ENCODE measurements at regions not wholly inside any gene's neighbourhood (a gene's known extent, or its start where the extent isn't known, plus 50 kb on each side); places are given as distances from the start of the nearest gene placed in this dataset.

DNA sequence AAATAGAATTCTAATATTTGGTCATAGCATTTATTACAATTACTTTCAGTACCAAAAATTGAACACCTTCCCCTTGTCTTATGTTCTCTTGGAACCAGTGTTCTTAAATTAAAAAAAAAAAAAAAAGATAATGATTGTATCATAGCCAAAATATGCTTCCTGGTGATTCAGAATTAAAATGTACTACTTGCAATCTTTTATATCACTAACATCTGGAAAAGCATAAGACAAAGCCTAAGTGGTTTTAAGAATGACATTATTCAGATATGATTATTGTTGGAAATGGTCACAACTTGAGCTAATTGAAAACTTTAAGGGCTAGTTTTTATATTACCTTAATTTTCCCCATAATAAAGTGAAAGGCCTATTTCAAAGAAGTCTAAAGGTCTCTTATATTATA lies 493.3 kb upstream of the MARCKS start:
- Histone ChIP-seq H3K4me3 (replicated peaks; ENCODE audit: insufficient read depth, low read length) (no peak overlapping the region), H3K27me3 (ENCODE audit: insufficient read depth, poor library complexity, severe bottlenecking) (no peaks in the 10 kb centered on the region), H3K27ac (replicated peaks) (no peak overlapping the region)
- TF ChIP-seq CTCF (IDR thresholded peaks at IDR 0.05; ENCODE audit: insufficient read depth, low read length) (no peak), POLR2AphosphoS5 (IDR thresholded peaks at IDR 0.05; ENCODE audit: low read depth) (no peak), SPI1 (IDR thresholded peaks at IDR 0.05; ENCODE audit: borderline replicate concordance, low read depth) (no peak), GABPA (IDR thresholded peaks at IDR 0.05; ENCODE audit: low read depth) (no peak)
- TF ChIP-seq, protein P1, sequence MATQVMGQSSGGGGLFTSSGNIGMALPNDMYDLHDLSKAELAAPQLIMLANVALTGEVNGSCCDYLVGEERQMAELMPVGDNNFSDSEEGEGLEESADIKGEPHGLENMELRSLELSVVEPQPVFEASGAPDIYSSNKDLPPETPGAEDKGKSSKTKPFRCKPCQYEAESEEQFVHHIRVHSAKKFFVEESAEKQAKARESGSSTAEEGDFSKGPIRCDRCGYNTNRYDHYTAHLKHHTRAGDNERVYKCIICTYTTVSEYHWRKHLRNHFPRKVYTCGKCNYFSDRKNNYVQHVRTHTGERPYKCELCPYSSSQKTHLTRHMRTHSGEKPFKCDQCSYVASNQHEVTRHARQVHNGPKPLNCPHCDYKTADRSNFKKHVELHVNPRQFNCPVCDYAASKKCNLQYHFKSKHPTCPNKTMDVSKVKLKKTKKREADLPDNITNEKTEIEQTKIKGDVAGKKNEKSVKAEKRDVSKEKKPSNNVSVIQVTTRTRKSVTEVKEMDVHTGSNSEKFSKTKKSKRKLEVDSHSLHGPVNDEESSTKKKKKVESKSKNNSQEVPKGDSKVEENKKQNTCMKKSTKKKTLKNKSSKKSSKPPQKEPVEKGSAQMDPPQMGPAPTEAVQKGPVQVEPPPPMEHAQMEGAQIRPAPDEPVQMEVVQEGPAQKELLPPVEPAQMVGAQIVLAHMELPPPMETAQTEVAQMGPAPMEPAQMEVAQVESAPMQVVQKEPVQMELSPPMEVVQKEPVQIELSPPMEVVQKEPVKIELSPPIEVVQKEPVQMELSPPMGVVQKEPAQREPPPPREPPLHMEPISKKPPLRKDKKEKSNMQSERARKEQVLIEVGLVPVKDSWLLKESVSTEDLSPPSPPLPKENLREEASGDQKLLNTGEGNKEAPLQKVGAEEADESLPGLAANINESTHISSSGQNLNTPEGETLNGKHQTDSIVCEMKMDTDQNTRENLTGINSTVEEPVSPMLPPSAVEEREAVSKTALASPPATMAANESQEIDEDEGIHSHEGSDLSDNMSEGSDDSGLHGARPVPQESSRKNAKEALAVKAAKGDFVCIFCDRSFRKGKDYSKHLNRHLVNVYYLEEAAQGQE (IDR thresholded peaks at IDR 0.05; ENCODE audit: insufficient replicate concordance, low read depth), result no peak
- no peak for DNase-seq (ENCODE audit: low read depth in 1 of 2, low spot score in 1 of 2)

DNA sequence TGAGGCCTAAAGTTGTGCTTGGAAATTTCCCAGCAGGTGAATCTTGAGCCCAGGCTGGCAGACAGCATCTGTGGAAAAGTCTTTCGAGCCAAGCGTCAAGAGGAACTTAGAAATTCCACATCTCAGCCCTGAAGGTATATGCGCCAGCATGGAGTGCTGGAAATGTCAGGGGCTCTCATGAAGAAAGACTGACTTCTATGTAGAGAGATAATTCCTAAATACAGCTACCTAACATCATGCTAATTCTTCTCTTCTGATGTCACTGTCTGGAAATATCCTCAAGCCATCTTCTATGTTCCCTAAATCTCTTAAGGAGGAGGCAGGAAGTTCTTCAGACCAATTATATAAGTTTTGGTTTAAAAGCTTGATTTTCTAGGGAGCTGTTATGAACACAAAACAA lies 492.4 kb upstream of the MARCKS start:
- Histone ChIP-seq H3K27me3 (ENCODE audit: insufficient read depth, poor library complexity, severe bottlenecking) (no peaks in the 10 kb centered on the region), H3K27ac (replicated peaks) (no peak overlapping the region), H3K4me3 (replicated peaks; ENCODE audit: insufficient read depth, low read length) (no peak overlapping the region)
- no peak for DNase-seq (ENCODE audit: low read depth in 1 of 2, low spot score in 1 of 2)
- TF ChIP-seq SPI1 (IDR thresholded peaks at IDR 0.05; ENCODE audit: borderline replicate concordance, low read depth) (no peak), GABPA (IDR thresholded peaks at IDR 0.05; ENCODE audit: low read depth) (no peak), CTCF (IDR thresholded peaks at IDR 0.05; ENCODE audit: insufficient read depth, low read length) (no peak), POLR2AphosphoS5 (IDR thresholded peaks at IDR 0.05; ENCODE audit: low read depth) (no peak)
- TF ChIP-seq, protein P1 (IDR thresholded peaks at IDR 0.05; ENCODE audit: insufficient replicate concordance, low read depth), result no peak

DNA sequence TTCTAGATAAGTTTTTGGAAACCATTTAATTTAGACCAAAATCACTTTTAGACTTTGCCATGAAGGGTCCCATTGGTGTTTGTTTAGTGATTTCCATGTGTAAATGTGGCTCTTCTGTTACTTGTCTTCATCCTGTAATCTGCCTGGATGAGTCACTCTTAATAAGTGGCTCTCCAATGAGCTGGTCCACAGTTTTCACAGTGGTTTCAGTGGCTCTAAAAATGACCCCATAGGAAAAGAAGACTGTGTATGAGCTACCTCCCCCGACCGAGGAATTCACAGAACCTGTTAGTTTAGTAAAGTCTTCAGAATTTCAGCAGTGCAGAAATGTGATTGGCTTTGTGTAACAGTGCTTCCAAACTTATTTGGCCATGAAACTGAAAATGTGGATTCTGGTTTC lies 492.0 kb upstream of the MARCKS start:
- no peak overlapping the region for H3K4me3 ChIP-seq (replicated peaks; ENCODE audit: insufficient read depth, low read length)
- H3K27me3 ChIP-seq (ENCODE audit: insufficient read depth, poor library complexity, severe bottlenecking), result no peaks in the 10 kb centered on the region
- H3K27ac ChIP-seq (replicated peaks), result no peak overlapping the region
- DNase-seq (ENCODE audit: low read depth in 1 of 2, low spot score in 1 of 2), result no peak
- no peak for TF ChIP-seq POLR2AphosphoS5 (IDR thresholded peaks at IDR 0.05; ENCODE audit: low read depth)
- no peak for TF ChIP-seq SPI1 (IDR thresholded peaks at IDR 0.05; ENCODE audit: borderline replicate concordance, low read depth)
- TF ChIP-seq, protein P1 (IDR thresholded peaks at IDR 0.05; ENCODE audit: insufficient replicate concordance, low read depth), result no peak
- TF ChIP-seq GABPA (IDR thresholded peaks at IDR 0.05; ENCODE audit: low read depth), result no peak
- no peak for TF ChIP-seq CTCF (IDR thresholded peaks at IDR 0.05; ENCODE audit: insufficient read depth, low read length)
